ENCODE measurements at regions not wholly inside any gene's neighbourhood (a gene's known extent, or its start where the extent isn't known, plus 50 kb on each side); places are given as distances from the start of the nearest gene placed in this dataset.
"Not testable (repeated sequence)": the region's sequence is repeated elsewhere in the genome, so short reads cannot be mapped to it uniquely, and the experiment has no call there.

DNA sequence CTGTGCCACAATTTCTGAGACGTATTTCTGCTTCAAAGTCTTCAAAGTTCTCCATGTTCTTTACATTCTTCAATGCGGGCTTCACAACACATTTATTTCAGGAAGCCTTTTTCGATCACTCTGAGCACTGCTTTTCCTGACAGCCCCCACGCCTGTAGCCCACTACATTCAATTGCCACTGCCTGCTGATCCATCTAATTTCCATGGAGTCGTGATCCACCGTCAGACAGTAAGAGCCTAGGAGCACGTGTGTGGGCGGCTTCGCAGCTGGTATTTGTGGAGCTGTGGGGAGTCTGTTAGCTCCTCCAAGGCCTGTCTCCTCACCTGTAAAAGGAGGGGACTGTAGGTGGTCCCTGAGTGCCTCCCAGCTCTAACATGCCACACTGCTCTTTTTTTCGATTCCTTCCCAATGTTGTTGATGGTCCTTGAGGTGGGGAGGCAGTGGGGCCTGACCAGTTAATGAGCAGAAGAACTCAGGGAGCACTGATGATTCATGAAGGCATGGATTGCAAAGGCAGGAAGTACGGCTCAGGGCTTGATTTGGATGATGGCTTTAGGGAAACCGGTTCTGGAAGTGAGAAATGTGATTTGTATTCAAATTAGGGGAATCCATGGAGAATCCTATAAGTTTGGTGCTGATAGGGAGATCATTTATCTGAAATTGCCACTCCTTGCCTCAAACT, 401.1 kb upstream of the PODXL start:
- DNase-seq, result no peak

GRCh38 chr7:131956864-131957263, 400.4 kb upstream of the PODXL start:
- no peak for DNase-seq

- DNase-seq, result no peak
These were observed 399.3 kb upstream of the PODXL start for GRCh38 chr7:131955679-131956078.

DNA sequence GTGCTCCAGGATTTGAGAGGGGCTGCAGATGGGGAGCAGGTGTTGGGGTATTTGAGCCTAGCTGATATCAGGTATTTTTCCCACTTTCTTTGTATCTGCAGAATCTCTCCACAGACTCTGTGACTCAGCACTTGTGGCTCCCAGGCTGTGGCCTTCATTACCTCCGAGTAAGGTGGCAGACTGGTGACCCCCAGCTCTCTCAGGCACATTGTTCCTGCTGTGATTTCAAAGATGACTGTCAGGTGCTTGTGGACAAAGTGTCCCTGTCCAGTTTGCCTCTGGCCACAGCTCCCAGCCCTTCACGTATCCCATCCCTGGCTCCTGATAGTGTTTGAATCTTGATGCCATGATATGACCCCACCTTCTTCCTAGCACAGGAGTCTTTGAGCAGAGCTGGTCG, 396.8 kb upstream of the PODXL start:
- DNase-seq, result no peak

- DNase-seq, result no peak
These were observed 395.9 kb upstream of the PODXL start for GRCh38 chr7:131952365-131952764.

DNA sequence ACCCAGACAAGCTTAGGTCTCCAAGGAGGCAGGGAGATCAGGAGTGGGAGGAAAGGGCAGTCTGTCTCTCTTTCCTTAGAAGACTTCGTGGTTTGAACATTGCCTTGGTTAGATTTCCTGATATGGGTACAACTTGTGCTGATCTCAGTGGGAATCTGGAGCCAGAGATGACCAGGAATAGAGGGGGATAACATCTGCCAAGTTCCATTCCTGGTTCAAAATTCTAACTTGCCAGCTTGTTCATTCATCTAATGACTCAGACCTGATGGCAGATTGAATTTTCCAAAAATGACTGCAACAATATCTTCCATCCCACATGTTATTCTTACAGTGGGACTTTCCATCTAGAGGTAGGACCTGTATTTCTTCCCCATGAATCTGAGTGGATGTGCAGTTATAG, 394.3 kb upstream of the PODXL start:
- DNase-seq, result no peak

GRCh38 chr7:131949659-131950058, 393.2 kb upstream of the PODXL start:
- DNase-seq, result no peak

GRCh38 chr7:131948434-131949053, 392.1 kb upstream of the PODXL start:
- no peak for DNase-seq

DNA sequence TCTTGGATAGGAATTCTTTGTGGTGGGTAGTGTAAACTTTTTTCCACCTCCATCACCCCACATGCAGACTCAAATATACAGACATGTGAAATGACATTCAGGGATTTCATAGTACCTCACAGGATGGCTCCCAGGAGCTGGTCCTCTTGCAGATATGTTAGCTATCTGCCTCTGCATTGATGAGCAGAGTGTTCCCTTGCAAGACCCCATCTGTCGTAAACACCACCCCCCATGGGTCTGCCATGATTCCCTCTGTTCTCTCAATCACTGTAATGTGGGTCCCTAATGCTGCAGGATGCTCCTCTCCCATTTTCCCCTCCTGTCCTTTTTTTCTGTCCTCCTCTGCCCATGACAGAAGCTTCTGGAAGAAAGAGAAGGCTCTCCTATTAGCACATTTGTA, 391.2 kb upstream of the PODXL start:
- no peak for DNase-seq

DNA sequence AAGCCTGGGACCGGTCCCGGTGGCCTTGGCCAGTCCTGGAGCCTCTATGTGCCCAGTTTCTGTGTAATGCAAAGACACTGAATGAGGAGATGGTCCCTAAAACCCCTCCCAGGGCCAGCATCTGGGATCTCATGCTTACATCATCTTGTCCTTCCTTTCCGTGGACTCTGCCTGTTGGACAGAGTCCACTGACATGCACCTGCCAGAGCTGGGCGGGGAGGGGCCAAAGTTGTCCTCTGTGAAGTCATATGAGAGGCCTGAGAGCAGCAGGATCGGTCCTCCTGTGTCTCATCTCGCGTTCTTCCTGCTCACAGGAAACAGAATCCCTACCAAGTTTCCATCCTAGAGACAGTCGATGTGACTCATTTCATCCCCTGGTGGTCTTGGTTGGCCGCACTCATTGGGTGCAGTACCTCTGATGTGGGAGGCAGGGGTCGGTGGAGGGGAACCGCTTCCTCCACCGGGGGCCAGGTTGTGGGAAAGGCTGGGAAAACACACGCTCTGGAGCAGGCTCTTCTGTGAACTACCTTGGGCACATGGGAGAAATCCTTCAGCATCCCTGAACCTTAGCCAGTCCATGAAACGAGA, 389.6 kb upstream of the PODXL start:
- no peak for DNase-seq

DNA sequence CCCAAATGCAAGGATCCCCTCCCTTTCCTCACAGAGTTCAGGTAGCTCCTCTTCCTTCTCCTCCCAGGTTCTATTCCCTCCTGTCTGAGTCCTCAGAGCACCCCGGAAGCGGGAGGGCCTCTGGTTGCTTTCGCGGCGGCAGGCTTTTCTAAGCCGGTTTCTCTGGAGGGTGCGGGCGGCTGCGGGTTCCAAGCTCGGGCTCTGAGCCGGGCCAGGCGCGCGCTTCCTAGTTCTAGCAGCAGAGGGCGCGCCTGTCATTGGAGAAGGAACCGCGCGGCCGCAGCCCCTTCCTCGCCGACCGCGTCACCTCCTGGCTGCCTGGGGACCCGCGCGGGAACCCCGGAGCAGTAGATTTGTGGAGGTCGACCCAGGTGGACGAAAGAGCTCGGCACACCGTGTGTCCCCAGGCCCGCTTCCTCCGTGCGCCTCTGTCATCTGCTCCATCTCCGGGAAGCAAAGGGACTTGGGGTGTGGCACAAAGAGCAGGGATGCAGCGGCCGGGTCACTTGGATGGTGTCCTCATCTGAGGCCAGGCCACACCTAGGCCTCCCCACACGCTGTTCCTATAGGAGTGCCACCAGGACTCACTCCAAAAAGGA, 389.0 kb upstream of the PODXL start:
- DNase-seq, result peak; percentile 35

DNA sequence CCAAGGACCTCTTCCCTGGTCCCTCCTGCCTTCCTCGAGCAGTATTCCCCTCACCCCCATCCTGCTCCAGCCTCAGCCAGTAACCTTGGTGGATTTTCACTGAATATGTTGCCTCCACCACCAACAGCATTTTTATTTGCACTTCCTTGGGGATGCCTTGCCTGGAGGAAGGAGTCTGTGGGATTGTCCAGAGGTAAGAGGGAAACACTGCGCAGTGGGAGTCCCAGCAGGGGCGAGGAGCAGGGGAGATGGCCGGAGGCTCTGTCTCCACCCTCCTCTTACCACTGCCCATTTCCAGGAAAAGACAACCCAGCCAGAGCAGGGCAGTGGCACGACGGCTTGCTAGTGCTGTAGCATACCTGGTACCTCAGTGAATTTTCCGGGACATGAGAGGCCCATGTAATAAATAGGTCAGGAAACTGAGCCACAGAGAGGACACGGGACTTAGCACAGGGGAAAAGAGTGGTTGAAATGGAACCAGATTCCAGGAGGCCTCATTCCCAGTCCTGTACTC, 388.2 kb upstream of the PODXL start:
- no peak for DNase-seq

DNA sequence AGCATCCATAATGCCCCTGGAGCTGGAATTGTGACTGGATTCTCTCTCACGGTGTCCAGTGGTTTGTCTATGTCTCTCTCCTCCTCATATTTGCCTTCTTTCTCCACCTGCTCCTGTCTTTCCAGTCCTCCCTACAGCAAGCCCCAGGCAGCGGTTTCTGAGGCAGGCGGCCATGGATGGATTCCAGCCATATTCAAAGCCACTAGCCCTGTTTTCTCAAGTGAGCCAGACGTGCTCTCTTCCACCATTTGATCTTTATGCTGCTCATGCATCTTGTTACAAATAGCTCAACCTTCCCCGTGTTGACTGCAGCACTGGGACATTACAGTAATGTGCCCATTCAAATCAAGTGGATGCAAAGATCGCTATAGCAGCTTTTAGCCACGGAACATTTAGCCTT, 387.2 kb upstream of the PODXL start:
- DNase-seq, result no peak

DNA sequence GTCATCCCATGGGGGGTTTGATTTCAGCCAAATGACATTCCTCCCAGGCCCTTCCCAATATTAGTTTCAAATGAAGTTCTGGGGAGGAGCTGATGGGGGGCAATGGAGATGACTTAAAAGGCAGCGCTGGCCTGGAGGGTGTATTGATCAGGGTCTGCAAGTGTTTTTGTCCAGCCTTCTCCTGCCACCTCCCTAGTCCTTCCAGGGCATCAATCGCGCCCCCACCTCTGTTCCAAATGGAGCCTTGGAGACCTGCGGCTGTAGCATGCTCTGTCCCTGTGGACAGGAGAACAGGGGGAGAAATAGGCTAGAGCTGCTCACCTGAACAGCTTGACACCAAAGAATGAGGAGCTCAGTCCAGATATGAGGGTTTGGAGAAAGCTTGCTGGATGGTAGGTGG, 386.8 kb upstream of the PODXL start:
- DNase-seq, result no peak

DNA sequence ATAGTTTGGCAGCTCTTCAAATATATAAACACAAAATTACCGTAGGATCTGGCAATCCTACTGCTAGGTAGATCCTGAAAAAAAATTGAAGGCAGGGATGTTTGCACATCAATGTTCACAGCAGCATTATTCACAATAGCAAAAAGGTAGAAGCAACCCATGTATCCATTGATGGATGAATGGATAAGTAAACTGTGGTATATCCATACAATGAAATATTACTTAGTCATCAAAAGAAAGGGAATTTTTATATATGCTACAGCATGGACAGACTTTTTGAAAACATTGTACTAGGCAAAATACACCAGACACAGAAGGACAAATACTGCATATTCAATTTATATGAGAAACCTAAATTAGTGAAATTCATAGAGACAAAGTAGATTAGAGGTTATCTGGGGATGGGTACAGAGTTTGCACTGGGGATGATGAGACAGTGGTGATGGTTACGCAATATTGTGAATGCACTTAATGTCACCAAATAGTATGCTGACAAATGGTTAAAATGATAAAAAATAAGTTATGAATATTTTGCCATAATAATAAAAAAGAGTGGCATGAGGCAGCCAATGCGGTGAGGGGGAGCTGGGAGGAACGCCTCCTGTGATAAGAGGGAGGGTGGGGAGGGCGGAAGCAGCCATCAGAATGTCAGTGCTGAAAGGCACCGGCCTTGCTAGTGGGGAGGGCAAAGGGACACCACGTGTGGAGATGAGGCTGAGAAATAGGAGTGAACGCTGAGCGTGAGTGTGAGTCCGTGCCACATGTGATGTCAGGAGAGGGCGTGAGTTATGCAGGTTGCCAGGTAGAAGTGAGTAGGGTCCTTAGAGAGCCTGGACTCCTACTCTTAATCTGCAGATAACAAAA, 386.1 kb upstream of the PODXL start:
- DNase-seq, result no peak

DNA sequence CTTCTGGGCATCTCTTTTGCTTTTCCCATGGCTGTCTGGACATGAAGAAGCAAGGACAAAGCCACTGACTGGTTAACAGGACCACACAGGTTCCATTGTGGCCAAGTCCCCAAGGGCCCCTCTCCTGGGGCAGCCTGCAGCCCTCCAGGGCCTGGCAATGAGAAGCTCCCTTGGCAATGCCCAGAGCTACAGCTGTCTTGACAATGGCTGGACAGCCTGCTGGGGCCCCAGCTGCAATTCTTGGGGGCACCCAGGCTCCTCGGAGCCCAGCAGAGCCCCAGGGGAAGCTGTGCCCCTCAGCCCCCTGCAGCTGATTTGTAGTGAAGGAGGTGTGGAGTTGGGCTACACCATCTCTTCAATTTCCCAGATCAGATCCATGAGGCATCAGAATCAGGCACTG, 384.9 kb upstream of the PODXL start:
- no peak for DNase-seq

GRCh38 chr7:131940621-131941165, 384.3 kb upstream of the PODXL start:
- no peak for DNase-seq

DNA sequence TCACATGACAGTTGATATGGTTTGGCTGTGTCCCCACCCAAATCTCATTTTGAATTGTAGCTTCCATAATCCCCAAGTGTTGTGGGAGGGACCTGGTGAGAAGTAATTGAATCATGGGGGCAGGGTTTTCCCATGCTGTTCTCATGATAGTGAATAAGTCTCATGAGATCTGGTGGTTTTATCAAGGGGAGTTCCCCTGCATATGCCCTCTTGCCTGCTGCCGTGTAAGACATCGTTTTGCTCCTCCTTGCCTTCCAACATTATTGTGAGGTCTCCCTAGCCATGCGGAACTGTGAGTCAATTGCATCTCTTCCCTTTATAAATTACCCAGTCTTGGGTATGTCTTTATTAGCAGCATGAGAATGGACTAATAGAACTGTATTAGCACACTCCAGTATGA, 382.4 kb upstream of the PODXL start:
- DNase-seq, result not testable (repeated sequence)

DNA sequence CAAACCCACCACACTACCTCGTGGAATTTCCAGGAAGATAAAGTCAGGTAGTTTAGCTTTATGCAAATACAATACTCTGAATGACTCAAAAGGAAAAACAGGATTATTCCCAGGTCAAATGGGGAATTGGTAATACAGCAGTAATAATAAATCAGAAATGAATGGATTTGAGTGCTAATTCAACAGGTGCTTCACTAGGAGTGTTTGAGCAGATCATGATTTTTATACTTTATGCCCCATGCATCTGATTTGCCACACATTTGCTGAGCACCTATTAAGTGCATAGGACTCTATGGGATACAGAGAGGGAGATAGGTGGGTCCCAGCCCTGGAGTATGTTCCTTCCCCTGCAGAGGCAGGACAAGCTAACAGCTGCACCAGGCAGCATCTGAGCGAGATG, 381.4 kb upstream of the PODXL start:
- DNase-seq, result no peak

- DNase-seq, result no peak
These were observed 378.8 kb upstream of the PODXL start for GRCh38 chr7:131935180-131935579.

DNA sequence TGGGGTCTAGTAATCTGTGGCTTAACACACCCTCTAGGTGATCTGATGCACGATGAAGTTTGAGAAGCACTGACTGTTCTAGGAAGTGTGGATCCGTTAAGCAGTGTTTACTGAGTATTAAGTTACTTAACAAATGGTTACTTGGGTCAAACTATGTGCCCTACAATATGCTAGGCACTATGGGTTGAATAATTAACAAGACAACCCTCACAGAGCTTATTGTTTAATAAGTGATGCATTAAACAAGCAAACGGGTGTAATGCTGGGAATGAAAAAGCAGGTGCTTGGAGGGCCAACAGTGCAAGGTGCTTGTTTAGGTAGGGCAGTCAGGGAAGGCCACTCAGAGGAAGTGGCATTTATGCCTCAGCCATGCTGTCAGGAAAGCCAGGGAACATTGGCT, 378.0 kb upstream of the PODXL start:
- DNase-seq, result no peak

DNA sequence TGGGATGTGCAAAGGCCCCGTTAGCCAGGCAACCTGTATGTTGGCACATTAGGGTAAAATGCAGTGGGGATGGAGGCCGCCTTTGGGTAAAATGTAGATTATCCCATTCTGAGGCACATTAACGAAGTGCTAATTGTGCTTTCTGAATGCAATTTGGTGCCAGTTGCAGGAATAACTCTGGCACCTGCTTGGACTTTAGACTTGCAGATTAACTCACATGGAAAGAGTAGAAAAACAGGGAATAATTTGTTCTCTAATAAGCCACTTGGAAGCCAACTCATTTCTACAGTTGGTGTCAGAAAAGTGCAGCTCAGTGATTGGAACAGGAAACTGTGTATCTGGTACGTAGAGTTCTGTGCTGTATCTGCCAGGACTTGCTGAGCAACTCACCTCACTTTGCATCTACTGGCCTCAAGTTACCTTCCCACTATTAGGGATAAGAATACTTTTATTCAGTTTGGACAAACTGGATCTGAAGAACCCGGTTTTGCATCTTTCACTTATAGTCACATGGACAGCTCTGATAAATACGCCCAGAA, 377.4 kb upstream of the PODXL start:
- DNase-seq, result no peak

All from activated CD4-positive, CD25-positive, alpha-beta regulatory T cell treated with anti-CD3 and anti-CD28 coated beads, Interleukin-2, amount 50 U/mL, for 72 hours (primary cell).